Ovary (tissue), 7 donors: ENCODE measurements at regions not wholly inside any gene's neighbourhood (a gene's known extent, or its start where the extent isn't known, plus 50 kb on each side); places are given as distances from the start of the nearest gene placed in this dataset.

ENCODE experiments used
- DNase-seq, 5 donors: peaks; one replicate each; pipeline ENCODE4 v3.0.0-alpha.2; 2019 to 2020
- H3K27ac ChIP-seq, 2 donors: fragments of 200-600 bp; one replicate each; pipeline versions ENCODE4 v1.5.1 to v1.8.0; 2019 to 2022
- H3K27me3 ChIP-seq: fragments of 200-600 bp; one replicate; pipeline ENCODE4 v1.8.0; 2022
- H3K36me3 ChIP-seq: fragments of 200-600 bp; sonication (generic); one replicate; pipeline ENCODE4 v1.5.1; 2019
- H3K4me1 ChIP-seq: one replicate; pipeline ENCODE4 v1.8.1; 2013; ENCODE audit warnings: mild to moderate bottlenecking, moderate library complexity; ENCODE audit not compliant: insufficient read depth
- H3K4me3 ChIP-seq: fragments of 200-600 bp; sonication (generic); one replicate; pipeline ENCODE4 v1.5.1; 2017
- H3K9me3 ChIP-seq, 2 donors: fragments of 200-600 bp in 1 of 2; sonication (generic) in 1 of 2; one replicate each; pipeline versions ENCODE4 v1.5.1 to v1.8.1; 2013 to 2019; ENCODE audit warnings: mild to moderate bottlenecking in 1 of 2, moderate library complexity in 1 of 2
- CTCF ChIP-seq, 3 donors: fragments of 450-650 bp in 2 of 3; fragments of 200-600 bp in 1 of 3; IDR thresholded peaks; one replicate each; pipeline versions ENCODE4 v1.5.1 to v1.8.0; 2016 to 2022; ENCODE audit warnings: antibody characterized with exemption in 3 of 3, mild to moderate bottlenecking in 1 of 3
- EP300 ChIP-seq: sonication (generic); formaldehyde crosslinking; IDR thresholded peaks from one replicate; pipeline ENCODE4 v1.6.1; 2017; ENCODE audit warnings: antibody characterized with exemption
- POLR2A ChIP-seq: fragments of 450-650 bp; IDR thresholded peaks from one replicate; pipeline ENCODE4 v1.6.1; 2017; ENCODE audit warnings: antibody characterized with exemption, mild to moderate bottlenecking, moderate library complexity
- WGBS, 3 donors: extraction: QIAGEN DNeasy Blood & Tissue Kit in 1 of 3; methylation state at CpG; one replicate each; pipeline versions ENCODE4 v1.1.5 to v1.1.7; 2013 to 2017; 5-methylcytosine and 5-hydroxymethylcytosine counted together
- intact Hi-C, 4 donors: fragments of 100-400 bp; cut with DNase I; formaldehyde crosslinking; loops; one replicate each; pipeline versions ENCODE4 v1.11.0 to v1.15.1; 2022 to 2023
- donor health status: DM: no; HTN: no; CAD: no; lungs with moderate emphysema.
- donor health status: DM: no; HTN: no; CAD: no.
- donor health status: Bipolar disorder and iron deficiency.
- donor health status: DM: no; HTN: no; CAD: no.
- donor health status: DM: yes; HTN: yes; CAD: no.

GRCh38 chr2:216562696-216563435, 64.2 kb downstream of the RPL37A start:
- H3K9me3 ChIP-seq: no peaks in the 10 kb centered on the region
- no peak overlapping the region for H3K27ac ChIP-seq
- peaks cover 2% of the 10 kb centered on the region for H3K4me1 ChIP-seq
- intact Hi-C loops: no loop called here
- H3K27me3 ChIP-seq: no peaks in the 10 kb centered on the region
- H3K36me3 ChIP-seq: no peaks in the 10 kb centered on the region
- WGBS, 3 donors: 75 to 84% (median 79%) methylated on average over 13 of the region's 13 CpGs
- TF ChIP-seq POLR2A (no peak), EP300 (no peak), CTCF (IDR thresholded peaks at IDR 0.05) (no peak)
- DNase-seq: no peak
- no peak overlapping the region for H3K4me3 ChIP-seq

- H3K27ac ChIP-seq: no peak overlapping the region
- TF ChIP-seq CTCF (IDR thresholded peaks at IDR 0.05) (no peak), POLR2A (no peak), EP300 (no peak)
Observed at GRCh38 chr2:216563646-216564045, 65.0 kb downstream of the RPL37A start.

GRCh38 chr2:216564611-216565010, 66.0 kb downstream of the RPL37A start:
- 71 to 89% (median 72%) methylated on average over 2 of the region's 2 CpGs for WGBS, 3 donors

More at GRCh38 chr2:216563646-216564045, 65.0 kb downstream of the RPL37A start:
- no peak for DNase-seq
- H3K4me3 ChIP-seq: no peak overlapping the region
- peaks cover 2% of the 10 kb centered on the region for H3K4me1 ChIP-seq
- intact Hi-C loops: no loop called here
- no peaks in the 10 kb centered on the region for H3K9me3 ChIP-seq
- no peaks in the 10 kb centered on the region for H3K27me3 ChIP-seq
- WGBS, 3 donors: 61 to 76% (median 65%) methylated on average over 7 of the region's 7 CpGs
- no peaks in the 10 kb centered on the region for H3K36me3 ChIP-seq

GRCh38 chr2:216565956-216566355, 67.3 kb upstream of the IGFBP2 start:
- H3K9me3 ChIP-seq: no peaks in the 10 kb centered on the region
- H3K4me1 ChIP-seq: peaks cover 2% of the 10 kb centered on the region
- H3K27me3 ChIP-seq: no peaks in the 10 kb centered on the region
- WGBS, 3 donors: 68 to 76% (median 75%) methylated on average over 7 of the region's 7 CpGs
- intact Hi-C loops: no loop called here
- no peak for DNase-seq
- H3K4me3 ChIP-seq: no peak overlapping the region
- no peak overlapping the region for H3K27ac ChIP-seq
- no peaks in the 10 kb centered on the region for H3K36me3 ChIP-seq
- TF ChIP-seq CTCF (IDR thresholded peaks at IDR 0.05) (no peak), POLR2A (no peak), EP300 (no peak)

More at GRCh38 chr2:216564611-216565010, 66.0 kb downstream of the RPL37A start:
- no peaks in the 10 kb centered on the region for H3K27me3 ChIP-seq
- no peak for DNase-seq
- no peak for TF ChIP-seq EP300
- no peak for TF ChIP-seq POLR2A
- no peak for TF ChIP-seq CTCF (IDR thresholded peaks at IDR 0.05)
- H3K4me3 ChIP-seq: no peak overlapping the region
- no peaks in the 10 kb centered on the region for H3K36me3 ChIP-seq
- H3K9me3 ChIP-seq: no peaks in the 10 kb centered on the region
- H3K4me1 ChIP-seq: peaks cover 2% of the 10 kb centered on the region
- intact Hi-C loops: no loop called here
- no peak overlapping the region for H3K27ac ChIP-seq
